Fibroblast of villous mesenchyme (primary cell): ENCODE measurements at regions not wholly inside any gene's neighbourhood (a gene's known extent, or its start where the extent isn't known, plus 50 kb on each side); places are given as distances from the start of the nearest gene placed in this dataset.
"Not testable (repeated sequence)": the region's sequence is repeated elsewhere in the genome, so short reads cannot be mapped to it uniquely, and the experiment has no call there.

ENCODE experiments used
- DNase-seq: peaks from one replicate; pipeline ENCODE4 v3.0.0-alpha.2; 2010; ENCODE audit warnings: low read depth
- H3K4me3 ChIP-seq: 2 replicates; pipeline ENCODE4 v1.5.1; 2011; ENCODE audit warnings: low read depth, mild to moderate bottlenecking, low read length
- CTCF ChIP-seq: IDR thresholded peaks from 2 replicates; pipeline ENCODE4 v1.5.1; 2012; ENCODE audit warnings: low read depth, mild to moderate bottlenecking, low read length; ENCODE audit not compliant: insufficient read depth

GRCh38 chr5:104024538-104024937 is 461.9 kb upstream of the NUDT12 start:
- no peak for DNase-seq
- TF ChIP-seq CTCF: no peak
- no peak overlapping the region for H3K4me3 ChIP-seq

GRCh38 chr5:104023739-104024138 is 461.1 kb upstream of the NUDT12 start:
- no peak overlapping the region for H3K4me3 ChIP-seq
- no peak for TF ChIP-seq CTCF
- no peak for DNase-seq

GRCh38 chr5:104019956-104020355 is 457.4 kb upstream of the NUDT12 start:
- no peak for DNase-seq
- no peak overlapping the region for H3K4me3 ChIP-seq
- TF ChIP-seq CTCF: no peak

GRCh38 chr5:104018299-104018698 is 455.7 kb upstream of the NUDT12 start:
- DNase-seq: no peak
- no peak overlapping the region for H3K4me3 ChIP-seq
- no peak for TF ChIP-seq CTCF

- peak; percentile 33 for DNase-seq
- no peak overlapping the region for H3K4me3 ChIP-seq
- no peak for TF ChIP-seq CTCF
Observed at GRCh38 chr5:104016646-104017045, 454.1 kb upstream of the NUDT12 start.

- TF ChIP-seq CTCF: no peak
- H3K4me3 ChIP-seq: no peak overlapping the region
- DNase-seq: no peak
Observed at GRCh38 chr5:104015765-104016164, 453.2 kb upstream of the NUDT12 start.

- not testable (repeated sequence) for H3K4me3 ChIP-seq, DNase-seq
Observed at GRCh38 chr5:104002783-104003182, 440.2 kb upstream of the NUDT12 start.
